HCT116 (cell line): ENCODE measurements at regions not wholly inside any gene's neighbourhood (a gene's known extent, or its start where the extent isn't known, plus 50 kb on each side); places are given as distances from the start of the nearest gene placed in this dataset.

ENCODE experiments used
- CEBPB ChIP-seq: IDR thresholded peaks from 2 replicates; pipeline ENCODE4 v1.6.1; 2012; ENCODE audit warnings: low read depth
- CTCF ChIP-seq, 3 experiments: fragments of 200-600 bp in 1 of 3; sonication (generic) in 1 of 3; IDR thresholded peaks in 2 of 3; conservative IDR thresholded peaks in 1 of 3; 2 replicates each; pipeline ENCODE4 v1.5.1; 2012 to 2017; ENCODE audit warnings: low read depth in 2 of 3, low read length in 2 of 3, antibody characterized with exemption in 1 of 3, borderline replicate concordance in 1 of 3, control low read depth in 1 of 3, mild to moderate bottlenecking in 1 of 3, mixed read lengths in 1 of 3, mixed run types in 1 of 3, moderate library complexity in 1 of 3; ENCODE audit not compliant: insufficient read depth in 1 of 3
- EZH2 ChIP-seq: fragments of 200-600 bp; sonication (generic); IDR thresholded peaks from 2 replicates; pipeline ENCODE4 v1.6.1; 2017; ENCODE audit warnings: antibody characterized with exemption, mixed run types
- EZH2phosphoT487 ChIP-seq: fragments of 200-600 bp; IDR thresholded peaks from 2 replicates; pipeline ENCODE4 v1.6.1; 2018; ENCODE audit warnings: antibody characterized with exemption, borderline replicate concordance
- FOSL1 ChIP-seq: IDR thresholded peaks from 2 replicates; pipeline ENCODE4 v1.6.1; 2012; ENCODE audit warnings: low read depth
- MAX ChIP-seq: IDR thresholded peaks from 2 replicates; pipeline ENCODE4 v1.6.1; 2012
- POLR2A ChIP-seq: IDR thresholded peaks from 2 replicates; pipeline ENCODE4 v1.7.0; 2011; ENCODE audit warnings: borderline replicate concordance; ENCODE audit not compliant: insufficient read depth, insufficient read length; ENCODE audit errors: extremely low read depth
- ZNF274 ChIP-seq: fragments of 200-500 bp; sonication (Bioruptor generic); IDR thresholded peaks from 2 replicates; pipeline ENCODE4 v1.6.1; 2014; ENCODE audit warnings: mild to moderate bottlenecking, low read depth, low read length, inconsistent platforms

DNA sequence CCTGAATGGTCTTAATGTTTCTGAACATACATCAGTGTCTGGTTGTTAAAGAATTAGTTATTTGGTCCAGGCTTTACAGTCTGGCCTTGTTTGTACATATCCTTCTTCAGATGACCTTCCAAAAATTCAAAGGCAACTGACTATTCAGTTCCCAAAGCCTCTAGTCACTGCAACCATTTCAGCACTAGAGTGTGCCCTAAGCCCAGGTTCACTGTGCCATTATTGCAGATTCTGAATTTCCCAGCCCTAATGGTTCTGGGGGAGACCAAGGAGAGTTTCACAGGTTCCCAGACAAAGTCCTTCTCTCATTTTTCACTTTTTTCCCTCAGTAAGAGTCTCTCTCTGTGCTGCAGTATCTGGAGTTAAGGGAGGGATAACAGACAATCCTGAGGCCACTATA lies 235.8 kb downstream of the TRAM1L1 start:
- no peak for TF ChIP-seq EZH2
- no peak for TF ChIP-seq POLR2A
- TF ChIP-seq EZH2phosphoT487, result no peak
- TF ChIP-seq CEBPB, result no peak
- TF ChIP-seq ZNF274, result no peak
- TF ChIP-seq CTCF (IDR thresholded peaks at IDR 0.05 in 2 of 3, conservative IDR thresholded peaks at IDR 0.05 in 1 of 3; ENCODE audit: borderline replicate concordance in 1 of 3, insufficient read depth in 1 of 3, low read depth in 2 of 3, low read length in 2 of 3), result peak in 2 of 3 experiments; percentile 14 to 38; a peak in 2 of 6 replicates
- no peak for TF ChIP-seq FOSL1
- TF ChIP-seq MAX, result no peak
